Activated CD4-positive, alpha-beta T cell treated with anti-CD3 and anti-CD28 coated beads, Interleukin-2, amount 50 U/mL, for 16 hours (primary cell): ENCODE measurements at regions not wholly inside any gene's neighbourhood (a gene's known extent, or its start where the extent isn't known, plus 50 kb on each side); places are given as distances from the start of the nearest gene placed in this dataset.
"Not testable (repeated sequence)": the region's sequence is repeated elsewhere in the genome, so short reads cannot be mapped to it uniquely, and the experiment has no call there.

ENCODE experiments used
- DNase-seq: peaks from one replicate; pipeline ENCODE4 v3.0.0-alpha.2; 2020

DNA sequence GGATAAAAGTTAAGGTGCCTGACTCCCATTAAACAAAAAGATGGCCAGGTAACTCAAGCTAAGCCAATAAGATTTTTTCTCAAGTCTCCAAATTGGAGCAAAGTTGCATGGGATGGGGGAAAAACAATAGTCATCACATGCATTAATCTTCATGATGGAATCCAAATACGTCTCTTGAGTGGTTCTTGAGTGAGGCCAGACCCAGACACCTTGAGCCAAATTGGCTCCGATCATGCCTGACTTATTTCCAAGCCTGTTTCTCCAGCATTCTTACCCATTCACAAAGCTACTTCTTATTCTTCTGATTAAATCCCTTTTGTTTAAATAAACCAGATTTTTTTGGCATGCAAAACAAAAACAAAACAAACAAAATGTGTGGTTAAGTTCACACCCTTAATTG lies 420.3 kb upstream of the NRSN1 start:
- no peak for DNase-seq

- no peak for DNase-seq
These were observed 413.3 kb upstream of the NRSN1 start for GRCh38 chr6:23712756-23713155.

- DNase-seq, result peak; percentile 1
These were observed 412.8 kb upstream of the NRSN1 start for GRCh38 chr6:23713211-23713610.

- DNase-seq, result no peak
These were observed 397.3 kb upstream of the NRSN1 start for GRCh38 chr6:23728707-23729106.

GRCh38 chr6:23731609-23732008 lies 394.4 kb upstream of the NRSN1 start:
- no peak for DNase-seq

DNA sequence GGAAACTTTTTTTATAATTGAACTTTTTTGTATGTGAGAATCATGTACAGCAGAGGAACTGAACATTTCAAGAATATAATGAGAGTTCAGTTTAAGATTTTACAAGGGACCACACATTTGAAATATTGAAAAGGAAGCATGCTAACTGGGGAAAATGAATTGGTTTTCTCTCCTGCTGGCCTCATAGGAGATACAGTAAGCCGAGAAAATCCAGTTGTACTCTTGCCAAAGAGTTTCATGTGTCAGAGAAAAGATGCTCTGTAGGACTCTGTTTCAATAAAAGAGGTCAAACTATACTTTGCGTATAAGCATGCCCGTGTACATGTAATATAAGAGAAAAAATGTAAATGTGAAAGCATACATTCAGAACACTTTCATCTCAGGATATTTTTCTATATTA lies 393.5 kb upstream of the NRSN1 start:
- no peak for DNase-seq

GRCh38 chr6:23735151-23735550 lies 390.9 kb upstream of the NRSN1 start:
- no peak for DNase-seq

DNA sequence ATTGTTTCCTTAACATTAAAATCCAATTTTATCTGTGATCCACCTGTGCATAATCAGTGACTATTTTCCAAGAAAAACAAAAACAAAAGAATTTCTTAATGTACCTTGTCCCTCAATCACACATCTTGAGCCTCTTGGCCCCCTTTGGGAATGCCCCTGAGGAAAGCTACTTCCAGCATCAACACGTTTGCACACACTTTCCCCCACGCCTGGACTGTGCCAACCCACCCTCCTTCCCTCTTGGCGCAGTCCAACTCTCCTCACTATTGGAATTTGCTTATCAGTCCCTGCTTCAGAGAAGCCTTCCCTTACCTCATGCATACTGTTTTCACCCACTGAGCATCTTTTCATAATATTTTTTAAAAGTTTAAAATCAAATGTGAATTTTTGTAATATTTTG lies 389.4 kb upstream of the NRSN1 start:
- DNase-seq, result no peak

DNA sequence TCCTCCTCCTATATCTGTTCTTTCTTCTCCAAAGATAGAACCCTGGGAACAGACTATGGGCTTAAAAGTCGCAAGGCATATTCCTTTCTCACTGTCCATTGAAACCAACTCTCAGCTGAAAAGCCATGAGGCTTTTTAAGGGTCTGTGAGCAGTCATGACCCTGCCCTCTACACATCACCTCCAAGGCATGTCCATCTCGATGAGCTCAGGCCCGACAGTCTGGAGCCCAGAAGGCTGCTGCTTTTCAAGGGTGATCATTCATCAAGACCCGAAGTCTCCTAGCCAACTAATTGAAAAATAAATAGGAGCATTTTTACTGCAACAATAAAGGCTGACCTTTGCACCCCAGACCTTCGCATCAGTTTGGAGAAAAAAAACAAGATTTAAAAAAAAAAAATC lies 378.8 kb upstream of the NRSN1 start:
- DNase-seq, result no peak

- DNase-seq, result no peak
These were observed 373.6 kb upstream of the NRSN1 start for GRCh38 chr6:23752414-23752813.

- DNase-seq, result no peak
These were observed 371.8 kb upstream of the NRSN1 start for GRCh38 chr6:23754197-23754596.

DNA sequence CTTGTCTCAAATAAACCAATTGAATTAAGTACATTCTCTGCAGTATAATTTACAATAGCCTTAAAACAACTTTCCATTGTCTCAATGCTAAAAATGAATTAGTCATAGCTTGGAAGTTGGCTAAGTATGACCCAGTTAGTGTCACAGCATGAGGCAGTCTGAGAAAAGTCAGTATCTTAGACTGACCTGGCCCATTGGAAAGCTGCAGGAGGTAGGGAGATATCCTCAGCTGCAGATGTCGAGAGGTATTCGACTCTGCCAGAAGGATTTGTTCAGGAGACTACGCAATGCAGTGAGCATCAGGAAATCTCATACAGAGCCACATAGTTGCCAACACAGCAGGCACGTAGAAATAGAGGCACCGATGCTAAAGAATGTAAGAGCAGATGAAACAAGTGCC lies 350.9 kb upstream of the NRSN1 start:
- no peak for DNase-seq

- DNase-seq, result no peak
These were observed 342.1 kb upstream of the NRSN1 start for GRCh38 chr6:23783901-23784300.

GRCh38 chr6:23784301-23784919 lies 341.6 kb upstream of the NRSN1 start:
- no peak for DNase-seq

GRCh38 chr6:23790756-23791155 lies 335.3 kb upstream of the NRSN1 start:
- DNase-seq, result no peak

GRCh38 chr6:23797041-23797440 lies 329.0 kb upstream of the NRSN1 start:
- no peak for DNase-seq

DNA sequence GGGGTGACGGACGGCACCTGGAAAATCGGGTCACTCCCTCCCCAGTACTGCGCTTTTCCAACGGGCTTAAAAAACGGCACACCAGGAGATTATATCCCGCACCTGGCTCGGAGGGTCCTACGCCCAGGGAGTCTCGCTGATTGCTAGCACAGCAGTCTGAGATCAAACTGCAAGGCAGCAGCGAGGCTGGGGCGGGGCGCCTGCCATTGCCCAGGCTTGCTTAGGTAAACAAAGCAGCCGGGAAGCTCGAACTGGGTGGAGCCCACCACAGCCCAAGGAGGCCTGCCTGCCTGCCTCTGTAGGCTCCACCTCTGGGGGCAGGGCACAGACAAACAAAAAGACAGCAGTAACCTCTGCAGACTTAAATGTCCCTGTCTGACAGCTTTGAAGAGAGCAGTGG lies 321.7 kb upstream of the NRSN1 start:
- DNase-seq, result not testable (repeated sequence)

DNA sequence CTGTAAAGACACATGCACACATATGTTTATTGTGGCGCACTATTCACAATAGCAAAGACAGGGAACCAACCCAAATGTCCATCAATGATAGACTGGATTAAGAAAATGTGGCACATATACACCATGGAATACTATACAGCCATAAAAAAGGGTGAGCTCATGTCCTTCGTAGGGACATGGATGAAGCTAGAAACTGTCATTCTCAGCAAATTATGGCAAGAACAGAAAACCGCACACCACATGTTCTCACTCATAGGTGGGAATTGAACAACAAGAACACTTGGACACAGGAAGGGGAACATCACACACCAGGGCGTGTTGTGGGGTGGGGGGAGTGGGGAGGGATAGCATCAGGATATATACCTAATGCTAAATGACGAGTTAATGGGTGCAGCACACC lies 304.9 kb upstream of the NRSN1 start:
- not testable (repeated sequence) for DNase-seq

GRCh38 chr6:23823421-23823820 lies 302.6 kb upstream of the NRSN1 start:
- no peak for DNase-seq

- peak; percentile 10 for DNase-seq
These were observed 299.4 kb upstream of the NRSN1 start for GRCh38 chr6:23826572-23826971.

- no peak for DNase-seq
These were observed 297.2 kb upstream of the NRSN1 start for GRCh38 chr6:23828861-23829260.

DNA sequence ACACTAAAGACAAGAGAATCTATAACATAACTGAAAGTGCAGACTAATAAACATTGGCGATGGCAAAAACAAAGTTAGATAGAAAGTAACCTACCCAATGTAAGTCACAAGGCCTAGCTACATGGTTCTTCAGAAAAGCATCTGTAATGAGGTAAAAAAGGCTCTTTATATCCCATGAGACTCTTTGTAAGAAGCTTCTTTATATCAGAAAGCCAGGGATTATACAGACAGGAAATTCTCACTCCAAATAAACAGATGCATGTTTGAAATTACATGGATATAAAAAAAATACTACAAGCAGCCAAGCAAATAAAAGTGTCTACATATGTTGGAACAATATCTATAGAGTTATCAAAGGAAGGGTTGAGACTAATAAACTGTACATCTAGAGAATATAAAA lies 284.9 kb upstream of the NRSN1 start:
- DNase-seq, result no peak

DNA sequence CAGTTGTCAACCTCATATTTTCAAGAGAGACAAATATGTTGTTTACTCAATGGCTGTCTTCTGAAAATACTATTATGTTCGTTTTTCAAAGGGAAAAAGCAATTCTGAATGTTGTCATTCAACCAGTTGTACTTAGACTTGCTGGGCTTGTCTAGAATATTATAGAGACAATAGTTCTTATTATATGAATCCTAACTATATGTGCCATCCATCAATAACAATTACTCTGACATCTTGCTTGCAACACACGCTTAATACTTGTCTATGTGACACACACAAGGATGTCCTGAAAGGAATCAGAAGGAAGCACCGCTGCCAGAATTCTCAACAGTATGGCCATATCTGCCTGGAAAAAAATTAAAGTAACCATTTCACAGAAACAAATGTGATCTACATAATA lies 283.3 kb upstream of the NRSN1 start:
- no peak for DNase-seq

- DNase-seq, result no peak
These were observed 274.5 kb upstream of the NRSN1 start for GRCh38 chr6:23851522-23851921.

DNA sequence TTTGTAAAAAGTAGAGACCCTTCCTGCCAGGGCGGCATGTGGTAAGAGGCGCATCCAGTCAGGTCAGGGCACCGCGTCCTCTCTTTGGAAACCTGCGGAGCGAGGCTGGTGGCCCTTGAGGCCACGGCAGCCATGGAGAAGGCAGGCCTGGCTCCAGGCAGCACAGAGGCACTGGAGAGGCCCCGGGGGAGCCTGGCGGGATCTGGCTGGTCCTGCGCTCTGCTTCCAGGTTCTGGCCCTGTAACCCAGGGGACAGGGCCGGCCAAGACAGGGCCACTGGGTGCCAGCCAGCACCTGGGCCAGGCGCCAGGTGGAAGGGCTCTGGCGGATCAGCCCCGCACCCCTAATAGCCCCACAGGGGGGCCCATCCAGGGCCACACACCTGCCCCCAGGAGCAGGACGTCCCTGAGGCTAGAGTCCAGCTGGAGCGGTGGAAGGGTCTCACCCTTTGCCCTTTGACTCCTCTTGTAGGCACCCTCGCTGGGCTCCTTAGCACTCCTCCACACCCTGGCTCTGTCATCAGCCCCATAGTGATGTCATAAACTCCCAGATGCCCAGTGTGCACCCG lies 272.4 kb upstream of the NRSN1 start:
- DNase-seq, result not testable (repeated sequence)
